ENCODE measurements at regions not wholly inside any gene's neighbourhood (a gene's known extent, or its start where the extent isn't known, plus 50 kb on each side); places are given as distances from the start of the nearest gene placed in this dataset.

DNA sequence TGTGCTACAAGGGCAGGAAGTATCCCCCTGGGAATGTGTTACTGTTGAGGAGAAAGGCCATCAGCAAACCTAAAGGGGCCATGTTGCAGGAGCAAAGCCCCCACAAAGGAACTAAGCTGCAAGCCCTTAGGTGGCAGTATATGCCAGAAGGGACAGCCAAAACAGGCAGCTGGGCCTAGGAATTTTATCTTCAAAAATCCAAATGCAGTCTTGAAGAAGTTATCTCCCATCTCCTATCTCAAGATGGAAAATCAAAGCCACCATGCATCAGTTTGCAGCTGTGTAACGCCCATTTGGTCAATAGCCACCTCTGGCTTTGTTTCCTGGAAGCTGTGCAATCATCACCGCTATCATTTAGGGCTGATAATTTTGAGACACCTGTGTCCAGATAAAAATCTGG, 400.3 kb downstream of the ARHGEF28 start:
- TF ChIP-seq, protein P1, sequence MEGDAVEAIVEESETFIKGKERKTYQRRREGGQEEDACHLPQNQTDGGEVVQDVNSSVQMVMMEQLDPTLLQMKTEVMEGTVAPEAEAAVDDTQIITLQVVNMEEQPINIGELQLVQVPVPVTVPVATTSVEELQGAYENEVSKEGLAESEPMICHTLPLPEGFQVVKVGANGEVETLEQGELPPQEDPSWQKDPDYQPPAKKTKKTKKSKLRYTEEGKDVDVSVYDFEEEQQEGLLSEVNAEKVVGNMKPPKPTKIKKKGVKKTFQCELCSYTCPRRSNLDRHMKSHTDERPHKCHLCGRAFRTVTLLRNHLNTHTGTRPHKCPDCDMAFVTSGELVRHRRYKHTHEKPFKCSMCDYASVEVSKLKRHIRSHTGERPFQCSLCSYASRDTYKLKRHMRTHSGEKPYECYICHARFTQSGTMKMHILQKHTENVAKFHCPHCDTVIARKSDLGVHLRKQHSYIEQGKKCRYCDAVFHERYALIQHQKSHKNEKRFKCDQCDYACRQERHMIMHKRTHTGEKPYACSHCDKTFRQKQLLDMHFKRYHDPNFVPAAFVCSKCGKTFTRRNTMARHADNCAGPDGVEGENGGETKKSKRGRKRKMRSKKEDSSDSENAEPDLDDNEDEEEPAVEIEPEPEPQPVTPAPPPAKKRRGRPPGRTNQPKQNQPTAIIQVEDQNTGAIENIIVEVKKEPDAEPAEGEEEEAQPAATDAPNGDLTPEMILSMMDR (IDR thresholded peaks at IDR 0.05; ENCODE audit: control extremely low read depth, extremely low read depth, low read depth, missing control alignments) = no peak
- CTCF ChIA-PET = interaction anchor here (1.4 kb wide), 1 partner anchor 20 kb away, joined by 3 read pairs; no protein-coding TSS in a partner anchor
- POLR2A ChIA-PET = no interaction called here
- no peak for DNase-seq (ENCODE audit: extremely low spot score)

DNA sequence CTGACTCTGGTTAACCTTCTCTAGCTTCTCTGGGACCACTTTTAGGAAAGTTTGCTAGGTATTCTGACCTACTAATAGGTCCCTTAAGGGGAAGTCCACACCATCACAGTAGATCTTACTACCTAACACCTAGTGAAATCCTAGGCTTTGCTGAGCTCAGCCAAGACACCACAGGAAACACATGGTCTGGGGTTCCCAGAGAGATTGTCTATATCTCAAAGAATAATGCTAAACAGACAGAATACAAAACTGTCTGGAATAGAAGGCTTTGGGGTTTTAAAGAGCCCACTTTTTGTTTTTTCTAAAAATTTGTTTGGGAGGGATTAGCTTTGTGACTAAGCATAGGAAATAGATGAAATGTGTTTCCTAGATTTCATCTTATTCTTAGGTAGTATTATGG, 395.1 kb downstream of the ARHGEF28 start:
- TF ChIP-seq, protein P1 (IDR thresholded peaks at IDR 0.05; ENCODE audit: control extremely low read depth, extremely low read depth, low read depth, missing control alignments) = no peak
- ChIA-PET POLR2A (no interaction called here), CTCF (no interaction called here)
- no peak for DNase-seq (ENCODE audit: extremely low spot score)

DNA sequence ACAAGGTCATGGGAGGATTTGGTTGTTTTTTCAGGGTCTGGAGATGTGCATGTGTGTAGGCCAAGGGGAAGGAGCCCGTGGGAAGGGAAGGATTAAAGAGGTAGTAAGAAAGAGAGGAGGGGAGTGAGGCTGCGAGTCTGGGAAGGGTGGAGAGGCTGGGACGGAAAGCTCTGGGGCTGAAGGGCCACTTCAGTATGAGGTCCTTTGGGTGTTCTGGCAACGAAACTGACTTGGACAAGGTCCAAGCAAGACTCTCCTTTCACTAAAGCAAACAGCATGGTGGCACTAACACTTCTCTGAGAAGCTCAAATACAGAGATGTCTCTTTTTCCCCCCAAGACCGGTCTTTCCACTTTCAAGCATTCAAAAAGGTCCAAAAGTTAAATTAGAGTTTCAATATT, 394.5 kb downstream of the ARHGEF28 start:
- POLR2A ChIA-PET = no interaction called here
- TF ChIP-seq, protein P1 (IDR thresholded peaks at IDR 0.05; ENCODE audit: control extremely low read depth, extremely low read depth, low read depth, missing control alignments) = no peak
- no peak for DNase-seq (ENCODE audit: extremely low spot score)
- CTCF ChIA-PET = no interaction called here

DNA sequence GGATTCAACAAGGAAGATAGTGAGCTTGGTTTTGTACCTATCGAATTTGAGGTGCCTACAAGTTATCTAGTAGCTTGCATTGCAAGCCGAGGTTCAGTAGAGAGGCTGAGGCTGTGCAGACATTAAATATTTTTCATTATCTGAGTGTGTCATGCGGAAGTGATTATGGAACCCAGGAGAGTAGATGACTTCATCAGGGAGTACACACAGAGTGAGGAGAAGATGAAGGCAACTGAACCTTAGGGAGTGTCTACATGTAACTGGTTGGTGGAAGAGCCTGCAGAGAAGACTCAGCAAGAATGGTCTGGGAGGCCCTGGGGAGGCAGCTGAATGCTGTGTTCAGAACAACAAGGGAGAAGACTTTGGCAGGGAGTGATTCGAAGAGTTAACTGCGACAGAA, 393.9 kb downstream of the ARHGEF28 start:
- POLR2A ChIA-PET = no interaction called here
- TF ChIP-seq, protein P1 (IDR thresholded peaks at IDR 0.05; ENCODE audit: control extremely low read depth, extremely low read depth, low read depth, missing control alignments) = no peak
- CTCF ChIA-PET = no interaction called here
- no peak for DNase-seq (ENCODE audit: extremely low spot score)

GRCh38 chr5:74017786-74018211, 391.8 kb downstream of the ARHGEF28 start:
- TF ChIP-seq, protein P1 (IDR thresholded peaks at IDR 0.05; ENCODE audit: control extremely low read depth, extremely low read depth, low read depth, missing control alignments) = no peak
- POLR2A ChIA-PET = no interaction called here
- CTCF ChIA-PET = no interaction called here
- DNase-seq (ENCODE audit: extremely low spot score) = no peak

- ChIA-PET CTCF (interaction anchor here (1.8 kb wide), 1 partner anchor 26 kb away, joined by 4 read pairs; no protein-coding TSS in a partner anchor), POLR2A (no interaction called here)
- DNase-seq (ENCODE audit: extremely low spot score) = no peak
Observed at GRCh38 chr5:74017112-74017511, 391.1 kb downstream of the ARHGEF28 start.

More at GRCh38 chr5:74017112-74017511, 391.1 kb downstream of the ARHGEF28 start:
- TF ChIP-seq, protein P1 (IDR thresholded peaks at IDR 0.05; ENCODE audit: control extremely low read depth, extremely low read depth, low read depth, missing control alignments) = no peak

Measured in GM10248 (cell line).